SU-DHL-6 (cell line): ENCODE measurements at regions not wholly inside any gene's neighbourhood (a gene's known extent, or its start where the extent isn't known, plus 50 kb on each side); places are given as distances from the start of the nearest gene placed in this dataset.

Experiments used
- H2AFZ ChIP-seq: fragments of 200-600 bp; sonication (generic); 2 replicates; pipeline ENCODE4 v1.6.1; 2014; ENCODE audit warnings: low read depth, mild to moderate bottlenecking, moderate library complexity, mixed read lengths, antibody characterized with exemption, low read length; ENCODE audit not compliant: severe bottlenecking
- H3F3A ChIP-seq: fragments of 200-600 bp; shearing (Covaris generic); 2 replicates; pipeline ENCODE4 v1.6.0; 2016; ENCODE audit warnings: antibody characterized with exemption, mild to moderate bottlenecking; ENCODE audit not compliant: insufficient read depth
- H3K27ac ChIP-seq: fragments of 200-600 bp; sonication (generic); 2 replicates; pipeline ENCODE4 v1.5.1; 2016; ENCODE audit warnings: low read depth, mild to moderate bottlenecking, low read length, moderate library complexity, mixed read lengths
- H3K27me3 ChIP-seq: fragments of 200-600 bp; sonication (generic), shearing (Covaris generic); 2 replicates; pipeline ENCODE4 v1.6.0; 2014; ENCODE audit warnings: mild to moderate bottlenecking, low read length
- H3K36me3 ChIP-seq: fragments of 200-600 bp; sonication (generic); 2 replicates; pipeline ENCODE4 v1.6.1; 2014; ENCODE audit warnings: mild to moderate bottlenecking, low read length, mixed read lengths
- H3K4me2 ChIP-seq: fragments of 300-600, 200-600 bp; shearing (Covaris generic), sonication (generic); 2 replicates; pipeline ENCODE4 v1.6.0; 2014; ENCODE audit warnings: low read length, low read depth, mild to moderate bottlenecking; ENCODE audit not compliant: poor library complexity, severe bottlenecking
- H3K4me3 ChIP-seq: fragments of 200-600 bp; sonication (generic); 2 replicates; pipeline ENCODE4 v1.5.1; 2014; ENCODE audit warnings: antibody characterized with exemption, low read length, mild to moderate bottlenecking, mixed read lengths; ENCODE audit not compliant: insufficient read depth, poor library complexity, severe bottlenecking
- H3K79me2 ChIP-seq: fragments of 200-600 bp; sonication (generic); 2 replicates; pipeline ENCODE4 v1.6.1; 2014; ENCODE audit warnings: mild to moderate bottlenecking, low read length, moderate library complexity; ENCODE audit not compliant: insufficient read depth
- H3K9ac ChIP-seq: fragments of 200-600 bp; sonication (generic); 2 replicates; pipeline ENCODE4 v1.7.0; 2014; ENCODE audit warnings: mild to moderate bottlenecking, low read length
- H3K9me2 ChIP-seq: fragments of 200-600 bp; sonication (generic); replicated peaks from 2 replicates; pipeline ENCODE4 v1.6.1; 2014; ENCODE audit warnings: low read length; ENCODE audit not compliant: insufficient read depth
- H3K9me3 ChIP-seq: fragments of 200-600 bp; sonication (generic); 2 replicates; pipeline ENCODE4 v1.6.1; 2014; ENCODE audit warnings: low read length, mixed read lengths; ENCODE audit not compliant: insufficient read depth
- H4K20me1 ChIP-seq: fragments of 200-600 bp; sonication (generic); 2 replicates; pipeline ENCODE4 v1.6.1; 2014; ENCODE audit warnings: low read depth, mild to moderate bottlenecking, antibody characterized with exemption, low read length, moderate library complexity, mixed read lengths
- CTCF ChIP-seq: fragments of 200-600 bp; sonication (generic); IDR thresholded peaks from one replicate; pipeline ENCODE4 v1.5.1; 2017; ENCODE audit warnings: antibody characterized with exemption, mild to moderate bottlenecking, low read length, moderate library complexity; ENCODE audit not compliant: insufficient read depth, poor library complexity, severe bottlenecking
- EZH2phosphoT487 ChIP-seq: fragments of 200-600 bp; sonication (generic), shearing (Covaris generic); conservative IDR thresholded peaks from 2 replicates; pipeline ENCODE4 v1.6.1; 2018; ENCODE audit warnings: mild to moderate bottlenecking, antibody characterized with exemption, low read length, moderate library complexity, mixed read lengths

DNA sequence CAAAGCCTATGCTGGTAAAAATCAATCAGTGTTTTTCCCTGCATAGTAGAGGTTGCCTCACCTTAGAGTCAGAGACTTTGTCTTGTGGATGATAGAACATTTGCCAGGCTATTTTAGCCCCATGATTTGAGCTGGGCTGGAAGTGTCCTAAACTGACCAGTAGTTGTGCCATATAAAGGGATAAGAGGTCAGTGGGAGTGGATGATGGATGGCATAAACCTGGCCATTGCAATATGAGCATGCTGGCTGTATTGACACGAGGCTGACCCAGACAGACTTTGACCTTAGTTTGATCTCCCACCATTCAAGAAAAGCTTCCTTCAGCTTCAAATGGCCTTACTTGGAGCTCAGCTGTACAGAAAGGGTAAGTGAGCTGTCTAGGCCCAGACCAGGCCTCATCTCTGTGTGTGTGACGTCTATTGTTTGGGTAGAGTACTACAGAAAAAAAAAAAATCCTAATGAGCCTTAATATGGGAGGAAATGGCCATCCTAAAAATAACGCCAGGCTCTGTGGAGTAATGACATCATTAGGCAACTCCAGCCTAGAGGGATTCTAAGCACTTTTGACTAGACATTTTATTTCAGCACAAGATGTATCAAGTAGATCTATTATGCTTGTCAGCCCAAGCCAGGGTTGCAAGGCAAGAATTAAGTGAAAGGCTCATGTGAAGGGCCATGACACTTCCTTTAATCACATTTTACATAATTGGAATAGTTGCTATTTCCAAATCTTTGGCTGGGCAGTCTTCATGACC, 51.3 kb upstream of the CADM1 start:
- H3K9me3 ChIP-seq = no peaks in the 10 kb centered on the region
- no peaks in the 10 kb centered on the region for H3K27me3 ChIP-seq
- no peak overlapping the region for H3K9ac ChIP-seq
- no peak overlapping the region for H2AFZ ChIP-seq
- no peaks in the 10 kb centered on the region for H3K9me2 ChIP-seq
- no peak overlapping the region for H3K4me2 ChIP-seq
- TF ChIP-seq EZH2phosphoT487 (no peak), CTCF (no peak)
- no peaks in the 10 kb centered on the region for H3K79me2 ChIP-seq
- no peak overlapping the region for H3K27ac ChIP-seq
- H3K36me3 ChIP-seq = no peaks in the 10 kb centered on the region
- no peak overlapping the region for H3K4me3 ChIP-seq
- H3F3A ChIP-seq = no peaks in the 10 kb centered on the region
- H4K20me1 ChIP-seq = no peaks in the 10 kb centered on the region
